KOPT-K1 (cell line): ENCODE measurements at regions not wholly inside any gene's neighbourhood (a gene's known extent, or its start where the extent isn't known, plus 50 kb on each side); places are given as distances from the start of the nearest gene placed in this dataset.
"Not testable (repeated sequence)": the region's sequence is repeated elsewhere in the genome, so short reads cannot be mapped to it uniquely, and the experiment has no call there.

ENCODE experiments used
- H3K27ac ChIP-seq: fragments of 200-600 bp; sonication (generic); 2 replicates; pipeline ENCODE4 v1.5.1; 2016; ENCODE audit warnings: antibody characterized with exemption, mild to moderate bottlenecking, low read depth, low read length; ENCODE audit not compliant: poor library complexity, severe bottlenecking
- H3K36me3 ChIP-seq: fragments of 200-600 bp; sonication (generic); 2 replicates; pipeline ENCODE4 v1.5.1; 2017; ENCODE audit warnings: antibody characterized with exemption, mild to moderate bottlenecking, low read length, moderate library complexity; ENCODE audit not compliant: insufficient read depth
- H3K9me3 ChIP-seq: fragments of 200-600 bp; sonication (generic); 2 replicates; pipeline ENCODE4 v1.5.1; 2017; ENCODE audit warnings: antibody characterized with exemption, low read length, mild to moderate bottlenecking; ENCODE audit not compliant: insufficient read depth, poor library complexity, severe bottlenecking

GRCh38 chr2:192571636-192572035 is 376.9 kb upstream of the TMEFF2 start:
- Histone ChIP-seq H3K9me3 (no peaks in the 10 kb centered on the region), H3K27ac (no peak overlapping the region), H3K36me3 (no peaks in the 10 kb centered on the region)

- H3K36me3 ChIP-seq: no peaks in the 10 kb centered on the region
These were observed 376.1 kb upstream of the TMEFF2 start for GRCh38 chr2:192570788-192571187.

GRCh38 chr2:192566863-192567262 is 372.1 kb upstream of the TMEFF2 start:
- H3K27ac ChIP-seq: no peak overlapping the region
- no peaks in the 10 kb centered on the region for H3K9me3 ChIP-seq
- H3K36me3 ChIP-seq: no peaks in the 10 kb centered on the region

More at GRCh38 chr2:192570788-192571187, 376.1 kb upstream of the TMEFF2 start:
- H3K9me3 ChIP-seq: no peaks in the 10 kb centered on the region
- H3K27ac ChIP-seq: no peak overlapping the region

GRCh38 chr2:192560326-192560725 is 365.6 kb upstream of the TMEFF2 start:
- H3K9me3 ChIP-seq: no peaks in the 10 kb centered on the region
- no peaks in the 10 kb centered on the region for H3K36me3 ChIP-seq
- H3K27ac ChIP-seq: no peak overlapping the region

GRCh38 chr2:192559587-192559986 is 364.9 kb upstream of the TMEFF2 start:
- Histone ChIP-seq H3K9me3 (no peaks in the 10 kb centered on the region), H3K27ac (no peak overlapping the region), H3K36me3 (no peaks in the 10 kb centered on the region)

- H3K9me3 ChIP-seq: no peaks in the 10 kb centered on the region
- H3K27ac ChIP-seq: no peak overlapping the region
- H3K36me3 ChIP-seq: no peaks in the 10 kb centered on the region
These were observed 363.9 kb upstream of the TMEFF2 start for GRCh38 chr2:192558637-192559036.

- Histone ChIP-seq H3K27ac (no peak overlapping the region), H3K36me3 (no peaks in the 10 kb centered on the region), H3K9me3 (no peaks in the 10 kb centered on the region)
These were observed 361.0 kb upstream of the TMEFF2 start for GRCh38 chr2:192555740-192556139.

- no peak overlapping the region for H3K27ac ChIP-seq
- H3K36me3 ChIP-seq: no peaks in the 10 kb centered on the region
- H3K9me3 ChIP-seq: no peaks in the 10 kb centered on the region
These were observed 357.0 kb upstream of the TMEFF2 start for GRCh38 chr2:192551760-192552159.

GRCh38 chr2:192546565-192546964 is 351.8 kb upstream of the TMEFF2 start:
- no peak overlapping the region for H3K27ac ChIP-seq
- no peaks in the 10 kb centered on the region for H3K36me3 ChIP-seq

GRCh38 chr2:192544371-192544955 is 349.7 kb upstream of the TMEFF2 start:
- Histone ChIP-seq H3K27ac (no peak overlapping the region), H3K9me3 (no peaks in the 10 kb centered on the region), H3K36me3 (no peaks in the 10 kb centered on the region)

More at GRCh38 chr2:192546565-192546964, 351.8 kb upstream of the TMEFF2 start:
- no peaks in the 10 kb centered on the region for H3K9me3 ChIP-seq

- H3K36me3 ChIP-seq, H3K27ac ChIP-seq, H3K9me3 ChIP-seq: not testable (repeated sequence)
These were observed 347.7 kb upstream of the TMEFF2 start for GRCh38 chr2:192542148-192543066.

GRCh38 chr2:192539306-192539705 is 344.6 kb upstream of the TMEFF2 start:
- Histone ChIP-seq H3K27ac (no peak overlapping the region), H3K36me3 (no peaks in the 10 kb centered on the region), H3K9me3 (no peaks in the 10 kb centered on the region)

GRCh38 chr2:192536922-192537624 is 342.3 kb upstream of the TMEFF2 start:
- no peaks in the 10 kb centered on the region for H3K9me3 ChIP-seq
- H3K36me3 ChIP-seq: no peaks in the 10 kb centered on the region

GRCh38 chr2:192535956-192536921 is 341.5 kb upstream of the TMEFF2 start:
- Histone ChIP-seq H3K27ac (no peak overlapping the region), H3K36me3 (no peaks in the 10 kb centered on the region), H3K9me3 (no peaks in the 10 kb centered on the region)

More at GRCh38 chr2:192536922-192537624, 342.3 kb upstream of the TMEFF2 start:
- H3K27ac ChIP-seq: no peak overlapping the region
